Neural cell (in vitro differentiated cells): ENCODE measurements at regions not wholly inside any gene's neighbourhood (a gene's known extent, or its start where the extent isn't known, plus 50 kb on each side); places are given as distances from the start of the nearest gene placed in this dataset.

Experiments
- H2AFZ ChIP-seq: fragments of 200-600, 300-800 bp; sonication (generic), shearing (Covaris generic); 2 replicates; pipeline ENCODE4 v1.6.0; 2014; ENCODE audit warnings: low read depth, mild to moderate bottlenecking, antibody characterized with exemption, low read length, moderate library complexity
- H3F3A ChIP-seq: fragments of 200-600 bp; shearing (Covaris generic); 2 replicates; pipeline ENCODE4 v1.6.1; 2016; ENCODE audit warnings: mild to moderate bottlenecking, moderate library complexity, mixed read lengths, antibody characterized with exemption, low read length; ENCODE audit not compliant: insufficient read depth, poor library complexity, severe bottlenecking
- H3K27ac ChIP-seq: fragments of 200-600, 300-800 bp; sonication (generic), shearing (Covaris generic); 2 replicates; pipeline ENCODE4 v1.5.1; 2014; ENCODE audit warnings: mild to moderate bottlenecking, low read length, moderate library complexity
- H3K27me3 ChIP-seq: fragments of 300-800, 200-600 bp; sonication (generic), shearing (Covaris generic); 2 replicates; pipeline ENCODE4 v1.6.0; 2014; ENCODE audit warnings: mild to moderate bottlenecking, low read depth, low read length, moderate library complexity; ENCODE audit not compliant: insufficient read depth
- H3K36me3 ChIP-seq: fragments of 300-800, 200-600 bp; sonication (generic), shearing (Covaris generic); 2 replicates; pipeline ENCODE4 v1.5.1; 2014; ENCODE audit warnings: mild to moderate bottlenecking, antibody characterized with exemption, low read length, moderate library complexity; ENCODE audit not compliant: insufficient read depth
- H3K4me2 ChIP-seq: fragments of 300-800, 200-600 bp; sonication (generic), shearing (Covaris generic); 2 replicates; pipeline ENCODE4 v1.6.0; 2014; ENCODE audit warnings: mild to moderate bottlenecking, low read length
- H3K4me3 ChIP-seq: fragments of 300-800, 200-600 bp; sonication (generic), shearing (Covaris generic); 2 replicates; pipeline ENCODE4 v1.5.1; 2014; ENCODE audit warnings: mild to moderate bottlenecking, low read length, moderate library complexity
- H3K79me2 ChIP-seq: fragments of 200-600 bp; shearing (Covaris generic); replicated peaks from 2 replicates; pipeline ENCODE4 v1.6.0; 2014; ENCODE audit warnings: mild to moderate bottlenecking, low read length, moderate library complexity; ENCODE audit not compliant: insufficient read depth
- H3K9ac ChIP-seq: fragments of 300-800, 200-600 bp; sonication (generic), shearing (Covaris generic); 2 replicates; pipeline ENCODE4 v1.6.1; 2016; ENCODE audit warnings: mild to moderate bottlenecking, low read length, mixed read lengths
- H3K9me2 ChIP-seq: fragments of 200-600 bp; shearing (Covaris generic); 2 replicates; pipeline ENCODE4 v1.6.1; 2016; ENCODE audit warnings: mild to moderate bottlenecking, low read length, mixed read lengths; ENCODE audit not compliant: insufficient read depth
- H3K9me3 ChIP-seq: fragments of 200-600, 300-800 bp; sonication (generic), shearing (Covaris generic); 2 replicates; pipeline ENCODE4 v1.6.1; 2016; ENCODE audit warnings: mild to moderate bottlenecking, mixed run types, low read length, moderate library complexity, mixed read lengths
- H4K20me1 ChIP-seq: fragments of 200-600 bp; shearing (Covaris generic); 2 replicates; pipeline ENCODE4 v1.6.1; 2016; ENCODE audit warnings: mild to moderate bottlenecking, mixed run types; ENCODE audit not compliant: insufficient read depth
- CTCF ChIP-seq: fragments of 450-650 bp; IDR thresholded peaks from 2 replicates; pipeline ENCODE4 v1.5.1; 2014; ENCODE audit warnings: antibody characterized with exemption, mild to moderate bottlenecking, moderate library complexity; ENCODE audit not compliant: poor library complexity, severe bottlenecking
- EP300 ChIP-seq: fragments of 450-650 bp; conservative IDR thresholded peaks from 2 replicates; pipeline ENCODE4 v1.6.1; 2014; ENCODE audit warnings: antibody characterized with exemption, mild to moderate bottlenecking, moderate library complexity; ENCODE audit not compliant: poor library complexity, severe bottlenecking
- EZH2 ChIP-seq: fragments of 200-600, 300-800 bp; shearing (Covaris generic), sonication (generic); IDR thresholded peaks from 2 replicates; pipeline ENCODE4 v1.6.1; 2014; ENCODE audit warnings: antibody characterized with exemption, low read length, borderline replicate concordance, mild to moderate bottlenecking; ENCODE audit not compliant: insufficient read depth, poor library complexity, severe bottlenecking
- MXI1 ChIP-seq: fragments of 450-650 bp; conservative IDR thresholded peaks from 2 replicates; pipeline ENCODE4 v1.6.1; 2014; ENCODE audit warnings: antibody characterized with exemption, mild to moderate bottlenecking; ENCODE audit not compliant: poor library complexity, severe bottlenecking
- POLR2AphosphoS5 ChIP-seq: IDR thresholded peaks from 2 replicates; pipeline ENCODE4 v1.6.1; 2012
- RAD21 ChIP-seq: fragments of 450-650 bp; conservative IDR thresholded peaks from 2 replicates; pipeline ENCODE4 v1.6.1; 2014; ENCODE audit warnings: antibody characterized with exemption, mild to moderate bottlenecking, moderate library complexity
- REST ChIP-seq: IDR thresholded peaks from 2 replicates; pipeline ENCODE4 v1.6.1; 2012; ENCODE audit warnings: borderline replicate concordance
- SMC3 ChIP-seq: fragments of 450-650 bp; conservative IDR thresholded peaks from 2 replicates; pipeline ENCODE4 v1.6.1; 2014; ENCODE audit warnings: antibody characterized with exemption, mild to moderate bottlenecking, moderate library complexity; ENCODE audit not compliant: poor library complexity
- TAF1 ChIP-seq: IDR thresholded peaks from 2 replicates; pipeline ENCODE4 v1.6.1; 2012; ENCODE audit warnings: low read depth

- H3K27ac ChIP-seq, result no peak overlapping the region
- H2AFZ ChIP-seq, result no peak overlapping the region
- H3K79me2 ChIP-seq, result no peaks in the 10 kb centered on the region
- H3F3A ChIP-seq, result no peaks in the 10 kb centered on the region
- no peak overlapping the region for H3K9ac ChIP-seq
- H3K9me2 ChIP-seq, result no peaks in the 10 kb centered on the region
- no peaks in the 10 kb centered on the region for H3K27me3 ChIP-seq
- no peaks in the 10 kb centered on the region for H4K20me1 ChIP-seq
- H3K4me2 ChIP-seq, result no peak overlapping the region
- H3K9me3 ChIP-seq, result no peaks in the 10 kb centered on the region
- H3K4me3 ChIP-seq, result no peak overlapping the region
- TF ChIP-seq TAF1 (no peak), EZH2 (no peak), SMC3 (no peak), POLR2AphosphoS5 (no peak), RAD21 (no peak), EP300 (no peak), REST (no peak), CTCF (no peak), MXI1 (no peak)
- no peaks in the 10 kb centered on the region for H3K36me3 ChIP-seq
Measured at GRCh38 chr9:80094176-80094771, 522.5 kb downstream of the TLE4 start.

GRCh38 chr9:80093695-80094094 lies 521.9 kb downstream of the TLE4 start:
- Histone ChIP-seq H3K27ac (no peak overlapping the region), H3K79me2 (no peaks in the 10 kb centered on the region), H3K36me3 (no peaks in the 10 kb centered on the region), H3K9me2 (no peaks in the 10 kb centered on the region), H2AFZ (no peak overlapping the region), H3K27me3 (no peaks in the 10 kb centered on the region), H3K9me3 (no peaks in the 10 kb centered on the region), H3K4me3 (no peak overlapping the region), H3K9ac (no peak overlapping the region), H4K20me1 (no peaks in the 10 kb centered on the region), H3F3A (no peaks in the 10 kb centered on the region), H3K4me2 (no peak overlapping the region)
- TF ChIP-seq TAF1, result no peak
- TF ChIP-seq REST, result no peak
- no peak for TF ChIP-seq EZH2
- TF ChIP-seq RAD21, result no peak
- TF ChIP-seq EP300, result no peak
- no peak for TF ChIP-seq MXI1
- no peak for TF ChIP-seq CTCF
- no peak for TF ChIP-seq SMC3
- no peak for TF ChIP-seq POLR2AphosphoS5
